ENCODE measurements at regions not wholly inside any gene's neighbourhood (a gene's known extent, or its start where the extent isn't known, plus 50 kb on each side); places are given as distances from the start of the nearest gene placed in this dataset.

- no peak for DNase-seq
Measured at GRCh38 chr13:106689906-106690305, 122.0 kb upstream of the ARGLU1 start.

GRCh38 chr13:106688940-106689339 lies 121.0 kb upstream of the ARGLU1 start:
- DNase-seq = no peak

- DNase-seq = no peak
Measured at GRCh38 chr13:106686163-106686562, 118.2 kb upstream of the ARGLU1 start.

- no peak for DNase-seq
Measured at GRCh38 chr13:106685143-106685542, 117.2 kb upstream of the ARGLU1 start.

GRCh38 chr13:106683918-106684317 lies 116.0 kb upstream of the ARGLU1 start:
- DNase-seq = no peak

GRCh38 chr13:106683179-106683578 lies 115.2 kb upstream of the ARGLU1 start:
- no peak for DNase-seq

- DNase-seq = no peak
Measured at GRCh38 chr13:106681997-106682396, 114.1 kb upstream of the ARGLU1 start.

GRCh38 chr13:106681536-106681935 lies 113.6 kb upstream of the ARGLU1 start:
- no peak for DNase-seq

GRCh38 chr13:106680796-106681472 lies 113.0 kb upstream of the ARGLU1 start:
- DNase-seq = no peak

GRCh38 chr13:106678646-106679418 lies 110.9 kb upstream of the ARGLU1 start:
- no peak for DNase-seq

- no peak for DNase-seq
Measured at GRCh38 chr13:106675311-106675710, 107.4 kb upstream of the ARGLU1 start.

GRCh38 chr13:106660746-106661625 lies 93.0 kb upstream of the ARGLU1 start:
- DNase-seq = no peak

GRCh38 chr13:106657104-106657503 lies 89.2 kb upstream of the ARGLU1 start:
- DNase-seq = no peak

- no peak for DNase-seq
Measured at GRCh38 chr13:106656186-106656585, 88.2 kb upstream of the ARGLU1 start.

GRCh38 chr13:106651442-106651841 lies 83.5 kb upstream of the ARGLU1 start:
- DNase-seq = no peak

GRCh38 chr13:106650690-106651205 lies 82.8 kb upstream of the ARGLU1 start:
- DNase-seq = no peak

GRCh38 chr13:106649495-106649894 lies 81.6 kb upstream of the ARGLU1 start:
- no peak for DNase-seq

- no peak for DNase-seq
Measured at GRCh38 chr13:106640515-106640914, 72.6 kb upstream of the ARGLU1 start.

- DNase-seq = no peak
Measured at GRCh38 chr13:106637519-106637918, 69.6 kb upstream of the ARGLU1 start.

- no peak for DNase-seq
Measured at GRCh38 chr13:106636492-106636891, 68.6 kb upstream of the ARGLU1 start.

- DNase-seq = no peak
Measured at GRCh38 chr13:106635616-106636015, 67.7 kb upstream of the ARGLU1 start.

GRCh38 chr13:106633321-106633720 lies 65.4 kb upstream of the ARGLU1 start:
- DNase-seq = no peak

GRCh38 chr13:106630650-106631049 lies 62.7 kb upstream of the ARGLU1 start:
- DNase-seq = no peak
